NCI-H2081 treated with DMSO at 0.1 percent for 48 hours (cell line): ENCODE measurements at regions not wholly inside any gene's neighbourhood (a gene's known extent, or its start where the extent isn't known, plus 50 kb on each side); places are given as distances from the start of the nearest gene placed in this dataset.
A peak's percentile ranks its signal among the peaks of the same experiment; 100 is the strongest.

ENCODE experiments used
- DNase-seq: peaks from one replicate; lab custom pipeline; 2025; lab: John Stamatoyannopoulos, UW

GRCh38 chr3:4029135-4029534 is 229.9 kb downstream of the LRRN1 start:
- DNase-seq: no peak

GRCh38 chr3:4030624-4031023 is 231.4 kb downstream of the LRRN1 start:
- DNase-seq: peak; percentile 7

DNA sequence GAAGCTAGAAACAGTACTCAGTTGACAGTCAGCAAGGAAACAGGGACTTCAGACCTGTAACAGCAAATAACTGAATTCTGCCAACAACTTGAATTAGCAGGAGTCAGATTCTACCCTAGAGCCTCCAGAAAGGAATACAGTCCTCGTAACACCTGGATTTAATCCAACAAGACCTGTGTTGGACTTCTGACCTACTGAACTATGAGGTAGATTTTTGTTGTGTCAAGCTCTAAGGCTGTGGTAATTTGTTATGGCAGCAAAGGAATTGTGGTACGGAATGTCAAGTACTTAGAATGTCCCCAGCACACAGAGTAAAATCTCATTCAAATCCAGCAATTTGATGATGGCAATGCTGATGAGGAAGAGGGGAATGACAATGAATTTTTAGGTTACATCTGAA is 234.1 kb downstream of the LRRN1 start:
- DNase-seq: no peak

DNA sequence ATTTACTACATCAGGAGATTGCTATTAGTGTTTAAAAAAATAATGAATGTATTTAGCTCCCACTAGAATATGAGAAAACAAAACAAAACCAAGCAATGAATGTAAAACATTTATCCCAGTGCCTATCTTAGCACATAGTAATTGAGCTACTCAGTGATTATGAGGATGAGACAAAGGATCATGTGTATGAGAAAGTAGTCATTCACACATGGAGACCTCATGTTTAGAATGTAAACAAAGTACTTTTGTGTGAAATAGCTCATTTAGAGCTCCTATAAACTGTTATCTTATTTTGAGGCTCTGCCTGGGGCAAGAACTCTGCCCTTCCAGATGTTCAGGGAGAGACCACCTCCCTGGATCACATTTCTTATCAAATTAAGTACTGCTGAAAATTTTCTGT is 236.8 kb downstream of the LRRN1 start:
- no peak for DNase-seq

DNA sequence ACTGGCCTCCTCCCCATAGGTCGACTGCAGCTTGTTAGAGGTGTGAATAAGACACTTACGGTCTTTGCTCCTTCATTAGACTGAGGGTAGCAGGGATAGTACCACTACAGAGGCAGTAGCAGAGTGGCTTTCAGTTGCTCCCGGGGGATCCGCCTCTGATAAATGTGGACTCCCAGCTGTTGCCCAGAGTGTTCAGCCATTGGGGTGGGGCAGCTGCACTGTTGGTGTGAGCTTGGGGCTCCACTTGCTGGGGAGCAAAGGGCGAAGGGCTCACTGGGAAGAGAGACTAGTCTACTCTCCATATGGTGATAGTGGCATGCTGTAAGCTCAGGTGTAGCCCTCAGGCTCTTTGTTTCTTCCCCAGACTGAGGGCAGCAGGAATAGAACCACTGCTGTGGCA is 239.1 kb downstream of the LRRN1 start:
- DNase-seq: no peak

DNA sequence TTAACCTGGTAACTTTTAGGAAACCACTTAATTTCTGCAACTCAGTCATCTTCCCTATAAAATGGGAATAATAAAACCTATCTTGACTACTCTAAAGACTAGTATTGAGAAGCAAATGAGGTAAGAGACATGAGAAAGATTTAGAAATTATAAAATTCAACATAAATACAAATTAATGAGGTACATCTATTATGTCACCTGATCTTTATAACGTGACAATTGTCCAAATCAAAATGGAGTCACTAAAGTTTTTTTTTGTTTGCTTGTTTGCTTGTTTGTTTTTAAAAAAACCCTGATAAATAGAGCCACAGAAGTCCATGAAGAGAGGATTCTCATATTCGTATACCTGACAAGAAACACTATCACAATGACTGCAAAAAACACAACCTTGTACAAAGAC is 242.8 kb downstream of the LRRN1 start:
- no peak for DNase-seq

DNA sequence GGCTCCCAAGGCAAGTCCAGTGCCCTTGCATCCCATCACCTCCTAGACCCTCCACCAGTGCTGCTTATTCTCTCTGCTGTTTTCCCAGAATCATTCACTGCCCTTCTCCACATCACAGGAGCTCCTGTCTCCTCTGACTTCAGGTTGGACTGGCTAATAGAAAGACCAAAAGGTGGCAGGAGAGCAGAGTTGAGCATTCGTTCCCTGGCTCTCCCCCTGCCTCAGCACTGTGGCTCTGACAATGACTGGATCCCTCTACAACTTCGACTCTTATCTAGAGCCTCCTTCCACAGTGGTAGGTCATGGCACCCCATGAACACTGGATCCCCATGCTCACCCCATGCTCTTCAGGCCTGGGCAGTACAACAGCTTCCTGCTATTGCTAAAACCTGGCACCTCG is 243.6 kb downstream of the LRRN1 start:
- DNase-seq: no peak

DNA sequence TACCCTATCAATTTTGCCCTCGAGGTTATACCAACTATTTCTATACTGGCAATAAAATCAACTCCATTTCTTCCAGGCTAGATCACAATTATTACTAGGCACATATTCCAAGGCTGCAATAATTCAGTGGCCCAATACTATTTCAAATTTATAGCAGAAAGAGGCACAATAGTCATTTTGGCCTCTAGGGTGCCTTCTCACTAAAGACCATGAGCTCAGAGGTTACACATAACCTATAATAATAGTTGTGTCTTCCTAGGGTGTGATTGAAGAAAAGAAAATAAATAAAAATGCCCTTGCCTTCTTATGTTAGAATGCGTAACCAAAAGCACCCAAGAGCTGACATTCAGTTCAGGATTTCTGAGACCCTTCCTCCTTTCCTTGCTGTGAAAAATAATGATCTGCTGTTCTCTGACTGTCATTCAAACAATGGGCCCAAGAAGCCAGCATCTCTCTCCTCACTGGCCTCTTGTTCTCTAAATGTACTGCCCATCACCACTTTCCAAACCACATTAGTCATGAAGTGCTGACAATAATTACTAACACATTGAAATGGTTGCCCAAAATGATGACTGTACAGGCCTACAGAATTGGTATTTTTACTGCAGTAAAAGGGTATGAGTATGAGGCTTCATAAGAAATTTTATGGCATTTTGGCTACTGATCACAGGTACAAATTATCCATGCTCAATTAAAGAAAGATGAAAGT is 244.8 kb downstream of the LRRN1 start:
- DNase-seq: no peak

DNA sequence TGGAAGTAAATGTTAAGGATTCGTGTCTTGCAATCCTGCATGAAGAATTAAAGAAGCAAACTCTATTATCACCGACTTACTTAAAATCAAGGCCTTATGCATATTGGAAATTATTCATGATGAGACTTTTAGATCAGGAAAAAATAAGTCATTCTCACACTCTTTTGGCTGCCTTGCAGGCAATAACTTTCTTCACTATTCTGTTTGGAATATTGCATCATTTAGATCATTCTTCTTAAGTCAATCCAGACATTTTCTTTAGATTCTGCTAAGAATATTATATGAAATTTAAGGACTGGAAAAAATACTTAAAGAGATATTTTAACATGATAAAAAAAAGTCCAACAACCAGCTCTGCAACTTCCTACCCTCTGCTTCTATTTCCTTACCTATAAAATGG is 245.4 kb downstream of the LRRN1 start:
- DNase-seq: no peak

GRCh38 chr3:4045756-4046155 is 246.5 kb downstream of the LRRN1 start:
- no peak for DNase-seq

DNA sequence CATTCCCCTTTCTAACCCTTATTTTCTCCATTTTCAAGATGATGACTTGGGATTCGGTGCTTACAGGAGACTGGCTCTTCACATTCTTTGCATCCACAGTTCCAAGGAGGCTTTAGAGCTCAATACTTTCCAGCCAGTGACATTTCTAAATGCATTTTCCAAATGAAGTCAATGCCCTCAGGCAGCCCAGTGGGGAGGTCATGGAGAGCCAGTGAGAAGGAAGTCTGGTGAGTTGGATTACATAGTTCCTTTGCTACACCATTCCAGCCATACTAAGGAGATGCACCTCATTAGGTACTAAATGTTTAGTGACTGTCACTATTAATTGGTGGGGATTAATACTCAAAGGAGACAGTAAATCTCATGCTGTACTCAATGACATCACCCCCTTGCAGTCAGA is 248.1 kb downstream of the LRRN1 start:
- no peak for DNase-seq

DNA sequence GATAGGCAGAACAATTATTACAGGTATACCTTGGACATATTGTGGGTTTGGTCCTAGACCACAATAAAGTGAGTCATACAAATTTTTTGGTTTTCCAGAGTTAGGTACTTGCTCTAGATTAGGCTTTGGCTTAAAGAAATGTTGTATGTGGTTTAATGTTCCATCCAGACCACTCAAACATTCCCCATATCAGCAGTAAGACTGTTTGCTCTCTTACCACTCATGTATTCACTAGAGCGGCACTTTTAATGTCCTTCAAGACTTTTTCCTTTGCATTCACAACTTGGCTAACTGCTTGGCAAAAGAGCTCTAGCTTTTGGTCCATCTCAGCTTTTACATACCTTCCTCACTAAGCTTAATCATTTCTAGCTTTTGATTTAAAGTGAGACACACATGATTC is 250.5 kb upstream of the SETMAR start:
- DNase-seq: no peak

GRCh38 chr3:4053975-4054374 is 249.2 kb upstream of the SETMAR start:
- DNase-seq: no peak

DNA sequence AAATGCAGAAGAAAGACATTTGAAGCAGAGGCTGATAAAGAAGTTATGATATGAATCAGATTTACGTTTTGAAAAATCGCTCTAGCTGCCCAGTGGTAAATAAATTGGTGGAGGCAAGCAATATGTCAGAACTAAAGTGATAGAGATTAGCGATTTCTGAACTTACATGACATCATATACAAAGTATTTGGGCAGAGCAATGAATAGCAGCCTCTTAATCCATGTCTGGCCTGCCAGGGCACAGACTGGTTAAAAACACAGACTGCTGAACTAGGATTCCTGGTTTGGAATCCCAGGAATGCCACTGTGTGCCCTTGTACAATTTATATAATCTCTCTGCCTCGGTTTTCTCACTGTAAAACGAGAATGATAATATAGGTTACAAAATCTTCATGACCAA is 243.1 kb upstream of the SETMAR start:
- no peak for DNase-seq

- no peak for DNase-seq
These were observed 242.6 kb upstream of the SETMAR start for GRCh38 chr3:4060603-4061002.

DNA sequence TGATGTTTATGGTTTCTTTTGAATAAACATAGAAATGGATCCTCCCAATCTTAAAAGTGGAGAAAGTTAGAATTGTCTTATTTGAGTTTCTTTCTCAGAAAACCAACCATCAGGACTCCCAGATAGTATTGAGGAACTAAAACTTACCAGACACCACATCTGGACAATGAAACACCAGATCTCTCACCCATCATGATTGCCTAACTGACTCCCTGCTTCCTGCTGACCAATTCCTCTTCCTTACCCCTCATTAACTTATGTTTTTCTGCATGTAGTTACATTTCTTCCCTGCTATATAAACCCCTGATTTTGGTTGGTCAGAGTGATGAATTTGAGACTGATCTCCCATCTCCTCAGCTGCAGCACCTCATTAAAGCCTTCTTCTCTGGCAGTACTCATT is 242.0 kb upstream of the SETMAR start:
- DNase-seq: no peak

GRCh38 chr3:4061783-4062360 is 241.3 kb upstream of the SETMAR start:
- no peak for DNase-seq

GRCh38 chr3:4062621-4063020 is 240.5 kb upstream of the SETMAR start:
- DNase-seq: no peak

- no peak for DNase-seq
These were observed 239.1 kb upstream of the SETMAR start for GRCh38 chr3:4063916-4064574.

DNA sequence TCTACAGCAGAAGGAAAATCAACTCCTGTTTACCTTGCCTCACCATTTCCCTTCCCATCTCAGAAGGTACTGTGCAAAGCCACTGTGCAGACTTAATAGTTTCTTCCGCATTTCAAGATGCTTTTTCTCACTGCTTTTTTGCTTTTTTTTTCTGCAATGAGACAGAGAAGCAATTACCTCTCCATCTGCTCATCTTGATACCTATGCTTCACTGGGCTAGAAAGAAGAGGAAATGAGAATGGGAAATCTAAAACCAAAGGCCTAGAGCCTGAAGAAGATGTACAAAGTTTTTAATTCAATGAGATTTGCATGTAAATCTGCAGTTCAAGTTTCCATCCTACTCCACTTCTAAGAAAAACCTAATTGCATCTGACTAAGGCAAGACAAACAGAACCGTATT is 238.1 kb upstream of the SETMAR start:
- no peak for DNase-seq

DNA sequence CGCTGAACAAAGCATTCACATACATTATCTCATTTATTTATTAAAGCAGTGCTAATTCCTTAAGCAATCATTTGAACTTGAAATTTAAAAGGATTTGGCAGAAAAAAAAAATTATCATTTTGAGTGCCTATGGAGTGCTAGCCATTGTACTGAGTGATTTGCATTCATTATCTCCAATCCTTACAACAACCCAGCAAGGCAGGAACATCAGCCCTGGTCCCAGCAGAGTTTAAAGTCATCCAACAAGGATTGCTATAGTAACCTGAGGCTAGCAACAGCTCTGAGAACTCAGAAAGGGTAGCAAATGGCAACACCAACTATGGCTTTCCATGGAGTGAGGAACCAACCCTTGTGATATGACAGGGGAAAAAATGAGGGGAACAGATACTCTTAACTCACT is 237.6 kb upstream of the SETMAR start:
- DNase-seq: no peak

- no peak for DNase-seq
These were observed 235.3 kb upstream of the SETMAR start for GRCh38 chr3:4067893-4068292.

DNA sequence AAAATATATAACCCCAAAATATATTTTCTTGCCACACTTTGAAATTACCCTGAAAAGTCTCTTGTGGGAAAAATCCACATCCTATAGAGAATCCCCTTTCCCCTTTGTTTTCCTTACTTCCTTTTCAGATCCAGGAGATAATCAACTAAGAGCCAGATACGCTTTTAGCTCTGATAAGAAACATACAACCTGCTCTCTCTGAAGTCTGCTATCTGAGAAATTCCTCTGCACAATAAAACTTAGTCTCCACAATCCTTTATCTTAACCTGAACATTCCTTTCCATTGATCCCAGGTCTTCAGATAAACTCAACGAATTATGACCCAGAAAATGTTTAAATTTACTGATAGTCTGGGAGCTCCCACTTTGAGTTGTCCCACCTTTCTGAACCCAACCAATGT is 233.4 kb upstream of the SETMAR start:
- no peak for DNase-seq
